ENCODE measurements at regions not wholly inside any gene's neighbourhood (a gene's known extent, or its start where the extent isn't known, plus 50 kb on each side); places are given as distances from the start of the nearest gene placed in this dataset.

GRCh38 chr12:75705749-75706711 lies 194.6 kb upstream of the KRR1 start (continued):
- no peak for TF ChIP-seq USF2 (IDR thresholded peaks at IDR 0.05; ENCODE audit: low read depth, low read length)

DNA sequence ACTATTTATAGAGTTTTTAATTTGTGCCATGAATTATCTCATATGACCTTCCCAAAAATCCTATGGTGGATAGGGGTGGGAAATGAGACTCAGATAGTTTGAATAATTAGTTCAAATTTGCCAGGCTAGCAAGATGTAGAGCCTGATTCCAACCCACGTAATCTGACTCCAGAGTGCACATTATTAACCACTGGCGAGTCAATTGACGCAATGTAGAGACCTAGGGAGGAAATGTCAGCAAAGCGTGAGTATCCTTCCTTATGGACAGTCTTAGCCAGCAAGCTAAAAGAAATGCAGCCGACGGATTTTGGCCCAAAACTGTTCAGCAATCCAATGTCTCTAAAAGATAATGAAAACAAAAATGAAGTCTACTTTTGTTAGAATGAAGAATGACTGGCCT lies 193.3 kb upstream of the KRR1 start:
- H3K4ac ChIP-seq (ENCODE audit: low read depth, low read length) = peak overlapping the region; percentile 89
- in situ Hi-C loops (cut with MboI; ENCODE audit: low sequenced_read_pairs) = no loop called here
- intact Hi-C loops (cut with micrococcal nuclease) = no loop called here

More for the DNA sequence above, 193.3 kb upstream of the KRR1 start:
- DNase-seq (peak; percentile 50), ATAC-seq (ENCODE audit: low read depth) (no peak)
- Histone ChIP-seq H2AK9ac (replicated peaks; ENCODE audit: low read depth, low read length, poor library complexity) (no peak overlapping the region), H4K5ac (ENCODE audit: low read depth, low read length) (peak overlapping the region; percentile 37), H3K9me1 (ENCODE audit: insufficient read depth, low read length) (no peaks in the 10 kb centered on the region), H4K20me1 (ENCODE audit: insufficient read depth, low read length) (no peaks in the 10 kb centered on the region), H3K9me3 (ENCODE audit: control insufficient read depth, insufficient read depth, low read length) (no peaks in the 10 kb centered on the region), H2BK5ac (ENCODE audit: low read depth, low read length, poor library complexity, severe bottlenecking) (no peak overlapping the region), H2BK120ac (ENCODE audit: low read depth, low read length) (peak overlapping the region; percentile 77), H3K79me1 (ENCODE audit: low read depth in 1 of 2, low read length in 2 of 2) (no peaks in the 10 kb centered on the region), H3K23ac (ENCODE audit: low read depth, low read length) (0 out of 2 replicates have a peak overlapping the region, but pooled peaks have one; percentile 29), H3K18ac (ENCODE audit: low read depth, low read length) (peak overlapping the region; percentile 92), H3K9ac (ENCODE audit: low read depth, low read length) (no peak overlapping the region), H3K56ac (ENCODE audit: extremely low read depth, insufficient read depth, low read length) (no peak overlapping the region), H3K4me1 (ENCODE audit: control insufficient read depth, insufficient read depth, low read length) (peaks cover 8% of the 10 kb centered on the region), H4K91ac (ENCODE audit: insufficient read depth, low read depth, low read length) (peak overlapping the region; percentile 84), H3K27ac (ENCODE audit: insufficient read depth, low read length) (peak overlapping the region; percentile 71; the same call in 1 of the 2 replicates), H2AK5ac (ENCODE audit: low read depth, low read length) (peak overlapping the region; percentile 97), H3K36me3 (ENCODE audit: control insufficient read depth, insufficient read depth, low read length) (no peaks in the 10 kb centered on the region), H3K14ac (replicated peaks; ENCODE audit: low read depth, low read length) (peak overlapping the region; percentile 39), H3K4me2 (ENCODE audit: low read depth, low read length) (no peak overlapping the region), H2BK20ac (ENCODE audit: low read depth, low read length) (peak overlapping the region; percentile 86), H3K4me3 (ENCODE audit: insufficient read depth, low read depth, low read length) (no peak overlapping the region), H2AFZ (replicated peaks; ENCODE audit: low read length, poor library complexity) (no peak overlapping the region), H3K27me3 (ENCODE audit: control insufficient read depth, insufficient read depth, low read length) (no peaks in the 10 kb centered on the region), H4K8ac (ENCODE audit: low read depth in 2 of 2, low read length in 2 of 2) (peak overlapping the region; percentile 15 to 86; a peak in 2 of 4 replicates), H2BK15ac (ENCODE audit: low read depth, low read length) (peak overlapping the region; percentile 83; the same call in 2 of the 3 replicates)
- POLR2A ChIA-PET (ENCODE audit: unreplicated experiment) = no interaction called here
- BruUV-seq (replicated peaks) = no TSS peak
- dilution Hi-C loops (cut with HindIII; ENCODE audit: low sequenced_read_pairs, unreplicated experiment) = no loop called here
- no peak for TF ChIP-seq SMC3 (IDR thresholded peaks at IDR 0.05; ENCODE audit: low read depth, low read length)
- TF ChIP-seq, protein P1, sequence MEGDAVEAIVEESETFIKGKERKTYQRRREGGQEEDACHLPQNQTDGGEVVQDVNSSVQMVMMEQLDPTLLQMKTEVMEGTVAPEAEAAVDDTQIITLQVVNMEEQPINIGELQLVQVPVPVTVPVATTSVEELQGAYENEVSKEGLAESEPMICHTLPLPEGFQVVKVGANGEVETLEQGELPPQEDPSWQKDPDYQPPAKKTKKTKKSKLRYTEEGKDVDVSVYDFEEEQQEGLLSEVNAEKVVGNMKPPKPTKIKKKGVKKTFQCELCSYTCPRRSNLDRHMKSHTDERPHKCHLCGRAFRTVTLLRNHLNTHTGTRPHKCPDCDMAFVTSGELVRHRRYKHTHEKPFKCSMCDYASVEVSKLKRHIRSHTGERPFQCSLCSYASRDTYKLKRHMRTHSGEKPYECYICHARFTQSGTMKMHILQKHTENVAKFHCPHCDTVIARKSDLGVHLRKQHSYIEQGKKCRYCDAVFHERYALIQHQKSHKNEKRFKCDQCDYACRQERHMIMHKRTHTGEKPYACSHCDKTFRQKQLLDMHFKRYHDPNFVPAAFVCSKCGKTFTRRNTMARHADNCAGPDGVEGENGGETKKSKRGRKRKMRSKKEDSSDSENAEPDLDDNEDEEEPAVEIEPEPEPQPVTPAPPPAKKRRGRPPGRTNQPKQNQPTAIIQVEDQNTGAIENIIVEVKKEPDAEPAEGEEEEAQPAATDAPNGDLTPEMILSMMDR (conservative IDR thresholded peaks at IDR 0.05; ENCODE audit: low read depth, low read length) = no peak
- no peak for TF ChIP-seq NFE2L2 (IDR thresholded peaks at IDR 0.05; ENCODE audit: low read depth, low read length)
- no peak for TF ChIP-seq RFX5 (IDR thresholded peaks at IDR 0.05; ENCODE audit: low read depth, low read length)
- TF ChIP-seq CEBPB (IDR thresholded peaks at IDR 0.05; ENCODE audit: low read depth, low read length) = no peak
- TF ChIP-seq CHD1 (IDR thresholded peaks at IDR 0.05; ENCODE audit: low read depth, low read length) = no peak
- WGBS, 2 experiments (ENCODE audit: extremely low coverage in 2 of 2, insufficient read length in 1 of 2) = 100% methylated on average over 1 of the region's 6 CpGs; no CpG with 5 or more reads in 1 of the 2 experiments
- CTCF ChIA-PET = interaction anchor here (0.5 kb wide), 1 partner anchor 79 kb away, joined by 4 read pairs; no protein-coding TSS in a partner anchor
